Smooth muscle cell (in vitro differentiated cells): ENCODE measurements at regions not wholly inside any gene's neighbourhood (a gene's known extent, or its start where the extent isn't known, plus 50 kb on each side); places are given as distances from the start of the nearest gene placed in this dataset.

Experiments used
- DNase-seq: peaks from one replicate; lab custom pipeline; 2025; ENCODE audit not compliant: unreplicated experiment; lab: John Stamatoyannopoulos, UW
- H2AFZ ChIP-seq: fragments of 200-600 bp; sonication (generic); 2 replicates; pipeline ENCODE4 v1.6.0; 2016; ENCODE audit warnings: antibody characterized with exemption, low read depth, mild to moderate bottlenecking
- H3F3A ChIP-seq: fragments of 200-600 bp; sonication (generic); 2 replicates; pipeline ENCODE4 v1.6.0; 2017; ENCODE audit warnings: antibody characterized with exemption, low read depth
- H3K27ac ChIP-seq: fragments of 200-600 bp; sonication (generic); 2 replicates; pipeline ENCODE4 v1.5.1; 2016; ENCODE audit warnings: low read depth, mild to moderate bottlenecking
- H3K27me3 ChIP-seq: fragments of 200-600 bp; sonication (generic); 2 replicates; pipeline ENCODE4 v1.6.1; 2016; ENCODE audit warnings: low read depth, mild to moderate bottlenecking
- H3K36me3 ChIP-seq: fragments of 200-600 bp; sonication (generic); 2 replicates; pipeline ENCODE4 v1.5.1; 2016; ENCODE audit warnings: low read depth
- H3K4me1 ChIP-seq: fragments of 200-600 bp; sonication (generic); 2 replicates; pipeline ENCODE4 v1.5.1; 2016; ENCODE audit warnings: low read depth
- H3K4me2 ChIP-seq: fragments of 200-600 bp; sonication (generic); 2 replicates; pipeline ENCODE4 v1.6.0; 2016; ENCODE audit warnings: mild to moderate bottlenecking
- H3K4me3 ChIP-seq: fragments of 200-600 bp; sonication (generic); 2 replicates; pipeline ENCODE4 v1.5.1; 2016; ENCODE audit warnings: mild to moderate bottlenecking
- H3K79me2 ChIP-seq: fragments of 200-600 bp; sonication (generic); 2 replicates; pipeline ENCODE4 v1.6.0; 2016; ENCODE audit warnings: low read depth, mild to moderate bottlenecking
- H3K9ac ChIP-seq: fragments of 200-600 bp; sonication (generic); 2 replicates; pipeline ENCODE4 v1.6.0; 2016; ENCODE audit warnings: low read depth
- H3K9me3 ChIP-seq: fragments of 200-600 bp; sonication (generic); replicated peaks from 2 replicates; pipeline ENCODE4 v1.5.1; 2016; ENCODE audit warnings: low read depth
- H4K20me1 ChIP-seq: fragments of 200-600 bp; sonication (generic); 2 replicates; pipeline ENCODE4 v1.6.0; 2016; ENCODE audit warnings: low read depth
- WGBS: methylation state at CpG from one replicate; pipeline ENCODE4 v1.1.7; 2016; ENCODE audit warnings: low lambda C conversion rate; 5-methylcytosine and 5-hydroxymethylcytosine counted together
- TF ChIP-seq, protein P1 (sequence below): fragments of 200-600 bp; sonication (generic); IDR thresholded peaks from 2 replicates; pipeline ENCODE4 v1.5.1; 2017; ENCODE audit warnings: borderline replicate concordance, mild to moderate bottlenecking, antibody characterized with exemption; ENCODE audit not compliant: insufficient read depth, poor library complexity, severe bottlenecking

GRCh38 chr15:69902414-69903062 lies 195.2 kb downstream of the TLE3 start:
- WGBS: 79% methylated on average over 7 of the region's 7 CpGs
- TF ChIP-seq, protein P1, sequence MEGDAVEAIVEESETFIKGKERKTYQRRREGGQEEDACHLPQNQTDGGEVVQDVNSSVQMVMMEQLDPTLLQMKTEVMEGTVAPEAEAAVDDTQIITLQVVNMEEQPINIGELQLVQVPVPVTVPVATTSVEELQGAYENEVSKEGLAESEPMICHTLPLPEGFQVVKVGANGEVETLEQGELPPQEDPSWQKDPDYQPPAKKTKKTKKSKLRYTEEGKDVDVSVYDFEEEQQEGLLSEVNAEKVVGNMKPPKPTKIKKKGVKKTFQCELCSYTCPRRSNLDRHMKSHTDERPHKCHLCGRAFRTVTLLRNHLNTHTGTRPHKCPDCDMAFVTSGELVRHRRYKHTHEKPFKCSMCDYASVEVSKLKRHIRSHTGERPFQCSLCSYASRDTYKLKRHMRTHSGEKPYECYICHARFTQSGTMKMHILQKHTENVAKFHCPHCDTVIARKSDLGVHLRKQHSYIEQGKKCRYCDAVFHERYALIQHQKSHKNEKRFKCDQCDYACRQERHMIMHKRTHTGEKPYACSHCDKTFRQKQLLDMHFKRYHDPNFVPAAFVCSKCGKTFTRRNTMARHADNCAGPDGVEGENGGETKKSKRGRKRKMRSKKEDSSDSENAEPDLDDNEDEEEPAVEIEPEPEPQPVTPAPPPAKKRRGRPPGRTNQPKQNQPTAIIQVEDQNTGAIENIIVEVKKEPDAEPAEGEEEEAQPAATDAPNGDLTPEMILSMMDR: no peak
- Histone ChIP-seq H3K9ac (no peak overlapping the region), H3K4me2 (no peak overlapping the region), H3K27me3 (no peaks in the 10 kb centered on the region), H2AFZ (no peak overlapping the region), H3K27ac (no peak overlapping the region), H3K4me1 (no peaks in the 10 kb centered on the region), H3K36me3 (no peaks in the 10 kb centered on the region), H4K20me1 (no peaks in the 10 kb centered on the region), H3K9me3 (no peaks in the 10 kb centered on the region), H3F3A (no peaks in the 10 kb centered on the region), H3K79me2 (no peaks in the 10 kb centered on the region), H3K4me3 (no peak overlapping the region)
- no peak for DNase-seq

- H3F3A ChIP-seq: no peaks in the 10 kb centered on the region
- TF ChIP-seq, protein P1: no peak
- WGBS: 56% methylated on average over 11 of the region's 11 CpGs
- no peak overlapping the region for H3K27ac ChIP-seq
- H3K4me1 ChIP-seq: no peaks in the 10 kb centered on the region
- H3K4me2 ChIP-seq: peak overlapping the region; percentile 43
- no peaks in the 10 kb centered on the region for H3K36me3 ChIP-seq
- no peaks in the 10 kb centered on the region for H3K9me3 ChIP-seq
- H4K20me1 ChIP-seq: no peaks in the 10 kb centered on the region
- H3K9ac ChIP-seq: no peak overlapping the region
- H2AFZ ChIP-seq: no peak overlapping the region
- no peaks in the 10 kb centered on the region for H3K79me2 ChIP-seq
- no peak for DNase-seq
- H3K27me3 ChIP-seq: no peaks in the 10 kb centered on the region
- H3K4me3 ChIP-seq: no peak overlapping the region
These were observed 193.9 kb downstream of the TLE3 start for GRCh38 chr15:69903470-69904469.

DNA sequence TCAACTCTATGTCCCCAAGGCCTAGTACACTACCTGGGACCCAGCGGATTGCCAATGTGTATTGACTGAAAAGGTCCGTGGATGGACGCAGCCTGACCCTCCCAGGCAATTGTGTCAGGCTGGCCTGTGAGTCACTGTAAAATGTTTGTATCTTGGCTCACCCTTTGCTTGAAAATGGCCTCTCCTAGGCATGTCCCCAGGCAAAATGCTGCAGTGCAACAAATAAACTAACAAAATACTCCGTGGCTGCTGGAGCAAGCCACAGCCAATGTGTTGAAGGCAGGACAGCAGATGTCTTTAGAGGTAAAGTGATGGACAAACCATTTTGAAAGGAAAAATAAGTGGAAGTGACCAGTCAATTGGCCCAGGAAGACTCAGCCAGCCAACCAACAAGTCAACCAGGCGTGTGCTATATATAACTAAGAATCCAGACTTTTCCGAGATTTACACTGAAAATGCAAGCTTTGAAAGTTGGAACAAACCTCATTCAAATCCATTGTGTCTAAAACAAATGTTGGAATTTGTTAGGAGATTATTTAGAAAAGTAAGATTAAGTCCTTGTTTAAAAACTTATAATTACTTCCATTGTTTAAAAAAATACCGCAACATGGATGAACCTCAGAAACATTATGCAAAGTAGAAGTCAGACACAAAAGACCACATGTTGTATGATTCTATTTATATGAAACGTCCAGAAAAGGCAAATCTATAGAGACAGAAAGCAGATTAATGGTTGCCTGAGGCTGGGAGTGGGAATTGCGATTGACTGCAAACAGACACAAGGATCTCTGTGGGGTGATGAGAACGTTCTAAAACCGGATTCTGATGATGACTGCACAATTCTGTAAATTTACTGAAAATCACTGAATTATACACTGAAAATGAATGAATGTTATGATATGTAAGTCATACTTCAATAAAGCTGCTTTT lies 191.2 kb downstream of the TLE3 start:
- no peak for DNase-seq
- no peaks in the 10 kb centered on the region for H3F3A ChIP-seq

More for the DNA sequence above, 191.2 kb downstream of the TLE3 start:
- no peak overlapping the region for H3K4me3 ChIP-seq
- H3K9ac ChIP-seq: no peak overlapping the region
- H2AFZ ChIP-seq: no peak overlapping the region
- H3K9me3 ChIP-seq: no peaks in the 10 kb centered on the region
- H3K4me2 ChIP-seq: no peak overlapping the region
- H3K4me1 ChIP-seq: peaks cover 5% of the 10 kb centered on the region
- WGBS: 67% methylated on average over 11 of the region's 11 CpGs
- no peaks in the 10 kb centered on the region for H3K36me3 ChIP-seq
- H3K27me3 ChIP-seq: no peaks in the 10 kb centered on the region
- H4K20me1 ChIP-seq: no peaks in the 10 kb centered on the region
- TF ChIP-seq, protein P1: no peak
- no peak overlapping the region for H3K27ac ChIP-seq
- H3K79me2 ChIP-seq: no peaks in the 10 kb centered on the region
